GM23248 (cell line): ENCODE measurements at regions not wholly inside any gene's neighbourhood (a gene's known extent, or its start where the extent isn't known, plus 50 kb on each side); places are given as distances from the start of the nearest gene placed in this dataset.

Experiments used
- EZH2 ChIP-seq: fragments of 200-600 bp; sonication (generic); IDR thresholded peaks from 2 replicates; pipeline ENCODE4 v1.6.1; 2018; ENCODE audit warnings: antibody characterized with exemption, mild to moderate bottlenecking; ENCODE audit not compliant: insufficient read depth, poor library complexity, severe bottlenecking
- EZH2phosphoT487 ChIP-seq: fragments of 200-600 bp; sonication (generic); IDR thresholded peaks from 2 replicates; pipeline ENCODE4 v1.6.1; 2018; ENCODE audit warnings: antibody characterized with exemption, moderate library complexity, mild to moderate bottlenecking, low read depth; ENCODE audit not compliant: insufficient read depth

DNA sequence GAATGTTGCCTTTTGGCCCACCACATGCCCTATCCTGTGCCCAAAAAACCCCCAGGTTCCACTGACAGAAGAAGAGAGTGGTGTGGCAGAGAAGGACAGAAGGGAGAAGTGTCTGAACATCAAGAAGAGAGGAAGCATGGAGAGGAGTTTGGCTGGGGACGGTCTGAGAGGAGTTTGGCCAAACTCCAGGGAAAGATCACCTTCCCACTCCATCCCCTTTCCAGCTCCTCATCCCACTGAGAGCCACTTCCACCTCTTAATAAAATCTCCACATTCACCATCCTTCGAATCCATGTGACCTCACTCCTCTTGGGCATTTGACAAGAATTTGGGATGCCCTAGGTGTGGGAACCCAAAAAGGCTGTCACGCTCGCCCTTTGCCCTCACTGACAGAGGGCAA lies 311.6 kb upstream of the GRM7 start:
- TF ChIP-seq EZH2 (no peak), EZH2phosphoT487 (no peak)
